HG02798 (cell line): ENCODE measurements at regions not wholly inside any gene's neighbourhood (a gene's known extent, or its start where the extent isn't known, plus 50 kb on each side); places are given as distances from the start of the nearest gene placed in this dataset.

ENCODE experiments used
- ATAC-seq: cut with Tn5 transposase; IDR thresholded peaks from one replicate; pipeline ENCODE4 v1.9.1; 2021; ENCODE audit warnings: mild to moderate bottlenecking; ENCODE audit not compliant: unreplicated experiment, poor library complexity

DNA sequence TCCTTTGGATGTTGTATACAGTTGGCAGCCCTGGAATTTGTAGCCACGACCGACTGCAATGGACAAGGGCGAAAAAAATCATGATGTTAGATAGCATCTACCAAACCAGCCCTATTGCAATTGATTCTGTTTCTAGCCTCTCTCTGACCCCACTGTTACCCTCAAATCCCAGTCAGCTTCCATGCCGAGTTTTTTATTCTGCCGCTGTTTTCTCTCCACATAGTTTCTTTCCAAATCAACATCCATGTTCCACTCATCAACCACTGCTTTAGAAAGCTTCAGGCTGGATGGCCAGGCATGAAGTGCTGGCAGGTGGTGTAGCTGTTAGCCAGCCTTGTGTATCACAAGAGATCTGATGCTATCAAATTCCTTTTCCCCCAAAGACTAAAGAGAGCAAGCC, 272.8 kb downstream of the FIGN start:
- ATAC-seq, result no peak

DNA sequence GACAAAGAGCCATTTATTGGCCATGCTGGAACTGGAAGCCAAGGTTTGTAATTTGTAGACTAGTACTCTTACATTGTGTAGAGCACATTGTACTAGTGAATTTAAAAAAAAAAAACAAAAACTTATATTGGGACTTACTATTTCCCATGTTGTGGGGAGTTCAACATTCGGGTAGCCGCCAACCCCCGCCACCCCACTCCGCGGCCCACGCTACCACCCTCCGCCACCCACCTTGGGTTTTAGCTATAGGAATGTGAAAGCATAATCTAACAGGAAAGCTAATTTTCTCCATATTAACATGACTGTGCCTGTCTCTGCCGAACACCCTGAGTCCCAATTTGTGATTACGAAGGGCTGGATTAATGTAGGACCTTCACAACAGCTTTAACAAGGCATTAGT, 275.8 kb downstream of the FIGN start:
- ATAC-seq, result no peak

DNA sequence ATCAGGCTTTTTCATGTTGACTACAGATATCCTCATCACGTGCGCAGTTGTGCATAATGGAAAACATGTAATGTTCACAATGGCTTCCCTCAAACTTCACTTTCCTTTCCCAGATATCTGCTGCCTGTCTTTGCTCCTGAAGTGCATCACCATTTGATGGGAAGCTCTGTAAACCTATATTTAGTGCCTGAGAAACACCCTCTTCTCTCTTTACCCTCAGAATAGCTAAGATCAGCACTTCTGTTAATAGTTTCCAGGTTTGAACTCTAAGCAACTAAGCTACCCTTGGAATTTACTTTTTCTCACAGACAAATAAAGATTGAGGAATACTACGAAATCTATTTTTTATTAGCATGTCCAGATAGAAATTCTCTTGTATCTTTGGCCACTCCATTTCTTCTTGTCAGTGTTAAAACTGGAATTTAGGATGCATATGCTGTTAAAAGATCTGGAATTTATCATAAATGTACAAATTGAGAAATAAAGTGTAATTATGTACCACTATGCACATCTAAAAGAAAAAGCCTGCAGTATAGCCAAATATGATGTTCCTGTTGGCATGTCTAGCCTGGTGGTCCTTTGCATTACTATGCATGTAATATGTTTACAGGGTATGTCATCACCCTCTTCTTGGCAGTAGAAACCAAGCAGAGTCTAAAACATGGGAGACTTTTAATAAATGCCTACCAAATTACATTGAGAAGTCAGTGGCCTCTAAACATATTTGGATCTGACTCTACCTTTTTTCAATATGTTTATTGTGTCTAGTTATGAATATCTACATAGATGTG, 278.7 kb downstream of the FIGN start:
- ATAC-seq, result no peak

DNA sequence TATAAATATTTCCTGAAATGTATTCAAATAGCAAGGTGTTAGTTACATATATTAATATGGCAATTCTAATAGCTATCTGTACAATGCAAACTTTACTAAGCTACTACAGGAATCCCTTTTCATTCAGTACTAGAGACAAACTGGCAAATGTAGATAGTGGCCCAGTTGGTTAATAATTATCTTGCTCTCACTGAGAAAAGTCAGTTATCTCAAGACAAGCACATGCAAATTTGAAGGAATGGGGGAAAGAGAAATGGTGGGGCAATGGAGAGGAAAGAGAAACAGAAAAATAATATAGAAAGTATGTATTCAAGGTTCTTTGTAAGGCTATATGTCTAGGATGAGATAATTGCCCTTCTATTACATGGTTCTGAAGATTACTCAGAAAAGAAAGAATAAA, 280.0 kb downstream of the FIGN start:
- ATAC-seq, result peak; percentile 85

DNA sequence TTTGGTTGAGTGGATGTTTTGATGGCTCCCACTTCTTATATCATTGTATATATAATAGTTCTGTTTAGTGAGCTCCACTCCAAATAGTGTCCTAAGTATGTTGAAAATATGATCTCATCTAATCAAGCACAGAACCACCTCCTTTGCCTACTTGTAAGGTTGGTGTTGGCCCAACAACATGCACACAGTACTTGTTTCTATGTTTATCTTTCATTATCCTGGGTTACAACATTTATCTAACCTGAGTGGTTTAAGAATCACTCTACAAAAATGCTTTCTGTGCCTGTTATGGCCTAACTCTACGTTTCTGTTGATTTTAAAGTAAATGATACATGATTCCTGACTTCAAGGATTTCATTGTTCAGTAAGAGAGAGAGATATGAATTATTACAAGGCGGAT, 281.9 kb downstream of the FIGN start:
- no peak for ATAC-seq

DNA sequence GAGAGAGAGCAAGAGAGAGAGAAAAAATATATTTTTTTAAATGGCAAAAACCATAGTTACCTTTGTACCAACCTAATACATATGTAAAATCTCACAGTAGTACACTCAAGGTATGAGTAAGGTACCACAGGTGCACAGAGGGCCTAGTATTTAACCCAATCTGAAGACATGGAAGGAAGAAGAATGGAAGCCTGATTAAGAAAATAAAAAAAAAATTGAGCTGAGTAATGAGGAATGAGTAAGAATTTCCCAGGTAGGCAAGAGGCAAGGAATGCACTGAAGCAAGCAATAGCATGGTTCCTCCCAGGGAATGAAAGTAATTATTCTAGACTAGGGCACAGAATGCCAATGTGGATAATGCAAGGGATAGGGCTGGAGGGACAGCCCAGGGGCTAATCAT, 294.2 kb downstream of the FIGN start:
- no peak for ATAC-seq

DNA sequence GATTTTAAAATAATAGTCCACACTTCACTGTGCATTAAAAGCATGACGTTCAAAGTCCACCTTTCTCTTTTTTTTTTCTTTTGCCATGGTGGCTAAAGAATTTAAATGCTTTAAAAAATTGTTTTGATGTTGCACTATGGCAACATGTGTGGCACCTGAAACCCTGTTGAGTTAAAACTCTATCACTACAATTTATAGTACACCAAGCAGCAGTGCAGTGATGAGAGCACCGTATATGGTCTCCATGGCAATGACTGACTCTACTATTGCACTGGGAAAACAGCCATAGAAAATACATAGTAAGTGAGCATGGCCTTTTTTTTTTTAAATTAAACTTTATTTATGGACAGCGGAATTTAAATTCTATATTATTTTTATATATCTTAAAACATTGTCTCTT, 298.8 kb downstream of the FIGN start:
- ATAC-seq, result no peak

DNA sequence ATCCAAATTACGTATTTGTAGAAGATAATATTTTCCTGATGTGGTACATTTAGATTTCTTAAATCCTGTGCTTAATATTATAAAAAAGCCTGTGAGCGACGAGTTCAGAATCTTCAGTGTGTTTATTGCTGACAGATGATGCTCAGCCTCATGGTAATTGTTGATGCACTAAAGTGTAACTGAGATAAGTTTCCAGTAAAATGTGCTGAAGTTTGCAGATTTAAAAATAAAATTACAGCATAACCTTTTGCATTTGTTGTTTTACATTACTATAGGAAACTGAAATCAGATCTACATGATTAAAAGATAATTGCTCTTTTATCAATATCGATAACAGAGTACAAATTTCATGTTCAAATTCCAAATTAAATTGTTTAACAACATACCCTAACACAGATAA, 307.6 kb downstream of the FIGN start:
- no peak for ATAC-seq

DNA sequence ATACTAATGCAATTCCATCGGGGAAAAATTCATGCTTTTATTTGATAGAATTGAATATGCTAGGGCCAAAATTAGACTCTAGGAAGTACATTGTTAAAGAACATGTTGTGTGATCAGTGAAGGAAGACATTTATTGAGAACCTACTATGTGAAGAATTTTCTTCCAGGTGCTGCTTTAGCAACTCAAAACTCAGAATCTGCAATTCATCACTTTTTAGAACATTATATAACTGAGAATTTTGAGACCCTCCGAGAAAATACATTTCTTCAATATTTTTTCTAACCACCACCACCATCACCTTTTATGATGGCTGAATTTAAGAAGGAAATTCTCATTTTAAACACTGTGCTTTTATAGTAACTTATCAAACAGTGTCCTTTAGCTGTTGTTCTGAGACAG, 315.2 kb downstream of the FIGN start:
- ATAC-seq, result no peak

DNA sequence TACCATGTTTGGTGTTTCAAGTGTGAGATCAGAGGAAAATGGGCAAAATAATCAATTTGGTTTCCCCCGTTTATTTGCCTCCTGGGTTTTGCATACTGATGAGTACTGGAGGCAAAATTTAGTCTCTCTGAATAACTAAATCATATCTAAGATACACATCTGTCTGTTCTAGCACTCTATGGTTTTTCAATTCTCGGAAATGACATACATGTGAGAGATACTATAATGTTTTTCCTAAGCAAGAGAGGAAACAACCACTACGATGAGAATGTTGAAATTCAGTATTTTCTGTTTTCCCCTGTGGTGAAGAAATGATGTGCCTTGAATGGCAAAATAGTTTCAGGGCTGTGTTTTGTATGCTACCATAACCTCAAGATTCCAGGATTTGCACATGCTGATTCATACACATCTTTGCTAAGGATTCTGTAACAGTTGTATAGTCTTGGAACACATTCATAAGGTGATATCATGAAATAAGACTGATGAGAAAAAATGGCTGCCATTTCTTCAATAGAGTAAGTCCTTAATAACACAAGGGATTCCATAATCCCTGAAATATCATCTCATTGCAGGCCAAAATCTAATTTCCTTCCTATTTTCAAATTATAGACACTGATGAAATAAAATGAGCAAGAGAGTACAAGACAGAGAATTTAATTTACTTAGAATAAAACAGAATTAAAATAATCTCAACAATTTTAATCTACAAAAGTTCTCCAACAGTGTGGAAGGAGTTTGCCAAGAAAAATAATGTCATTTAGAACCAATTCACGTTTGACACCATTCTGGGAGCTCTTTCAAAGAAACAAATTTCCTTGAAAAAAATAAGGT, 316.6 kb downstream of the FIGN start:
- no peak for ATAC-seq

DNA sequence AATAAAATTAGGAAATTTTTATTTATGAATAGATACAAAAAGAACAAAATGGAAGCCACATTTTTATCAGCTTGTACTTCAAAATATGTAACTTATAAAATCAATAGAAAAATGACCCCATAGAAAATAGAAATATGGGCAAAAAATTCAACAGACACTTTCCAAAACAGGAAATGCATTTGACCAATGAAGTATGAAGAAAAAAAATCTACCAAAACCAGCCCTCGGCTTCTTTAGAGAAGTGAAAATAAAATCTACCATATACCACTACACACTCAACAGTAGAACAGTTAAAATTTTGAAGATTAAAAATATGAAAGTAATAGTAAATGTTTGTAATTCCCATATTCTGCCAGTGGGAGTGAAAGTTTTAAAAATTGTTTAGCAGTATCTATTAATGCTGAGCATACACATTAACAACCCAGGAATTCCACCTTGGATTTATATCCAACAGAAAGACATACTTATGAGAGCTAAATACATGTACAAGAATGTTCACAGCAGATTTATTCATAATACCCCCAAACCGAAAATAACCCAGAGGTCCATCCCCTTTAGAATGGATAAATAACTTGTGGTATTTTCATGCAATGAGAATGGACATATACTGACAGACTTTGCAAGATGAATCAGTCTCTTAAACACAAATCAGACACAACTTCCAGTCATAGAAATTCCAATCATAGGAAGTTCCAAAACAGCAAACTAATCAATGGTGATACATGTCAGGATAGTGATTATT, 318.0 kb downstream of the FIGN start:
- ATAC-seq, result peak; percentile 78

DNA sequence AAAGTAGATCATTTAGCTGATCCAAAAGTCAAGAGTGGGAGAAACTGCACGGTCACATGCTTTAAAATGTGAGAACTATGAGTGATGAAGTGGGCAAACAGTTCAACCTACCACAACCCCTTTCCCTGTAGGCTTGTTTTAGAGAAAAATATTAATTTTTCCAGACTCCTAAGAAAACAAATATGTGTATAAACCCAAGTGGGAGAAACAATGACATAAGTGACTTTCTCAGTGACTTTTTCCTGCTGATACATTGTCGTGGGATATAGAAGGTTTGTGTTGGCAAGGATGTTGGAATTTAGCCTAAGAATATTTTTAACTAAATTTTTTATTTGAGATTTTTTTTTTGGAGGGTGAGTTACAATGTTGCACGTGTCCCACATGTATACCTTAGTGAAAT, 321.7 kb downstream of the FIGN start:
- ATAC-seq, result no peak

DNA sequence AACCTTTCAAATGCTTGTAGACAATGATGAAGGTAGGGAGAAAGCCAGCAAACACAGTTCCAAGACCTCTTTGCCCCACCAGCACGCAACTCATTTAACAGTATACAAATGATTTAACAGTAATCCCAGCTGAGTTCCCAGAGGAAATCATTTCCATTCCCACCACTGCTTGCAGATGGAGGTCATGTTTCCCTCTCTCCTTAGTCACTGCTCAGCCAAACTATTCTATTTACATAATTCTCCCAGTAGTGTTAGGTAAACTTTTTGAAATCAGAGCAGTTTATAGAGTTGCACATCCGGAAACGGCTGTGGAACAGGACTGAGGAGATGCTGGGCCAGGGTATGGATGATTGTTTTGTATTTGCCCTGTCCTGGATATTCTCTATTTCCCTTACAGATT, 328.5 kb downstream of the FIGN start:
- ATAC-seq, result no peak

DNA sequence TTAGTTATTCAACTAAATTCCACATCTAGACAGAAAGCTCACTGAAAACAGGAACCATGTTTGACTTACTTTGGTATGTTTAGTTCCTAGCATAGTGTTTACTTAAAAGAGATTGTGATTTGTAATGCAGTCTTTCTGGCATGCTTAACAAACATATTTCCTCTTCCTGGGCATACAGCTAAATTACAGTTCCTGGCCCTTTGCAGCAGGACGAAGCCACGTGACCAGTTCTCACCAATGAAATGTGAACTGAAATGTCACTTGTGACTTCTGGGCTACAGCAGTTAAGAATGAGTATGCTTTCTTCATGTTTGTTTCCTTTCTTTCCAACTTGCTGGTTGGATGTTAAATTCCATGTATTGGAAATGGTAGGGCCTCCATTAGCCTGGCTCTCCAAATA, 330.5 kb downstream of the FIGN start:
- ATAC-seq, result no peak

DNA sequence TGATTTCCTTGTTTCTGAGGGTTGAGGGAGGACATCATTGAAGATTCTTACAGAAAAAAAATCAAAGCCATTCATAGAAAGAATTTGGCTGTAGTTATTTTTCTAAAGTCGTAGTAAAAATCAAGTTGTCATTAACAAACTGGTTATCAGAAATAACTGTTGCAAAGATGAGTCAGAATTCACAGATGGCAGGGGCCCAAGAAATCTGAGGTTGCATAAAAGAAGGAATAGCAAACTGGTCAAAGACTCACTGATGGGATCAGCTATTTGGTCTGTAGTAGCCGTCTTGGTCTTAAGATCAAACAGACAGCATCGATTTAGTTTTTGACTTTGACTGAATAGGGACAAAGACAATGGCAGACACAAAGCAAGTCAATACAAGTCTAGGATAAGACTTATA, 334.3 kb downstream of the FIGN start:
- no peak for ATAC-seq

DNA sequence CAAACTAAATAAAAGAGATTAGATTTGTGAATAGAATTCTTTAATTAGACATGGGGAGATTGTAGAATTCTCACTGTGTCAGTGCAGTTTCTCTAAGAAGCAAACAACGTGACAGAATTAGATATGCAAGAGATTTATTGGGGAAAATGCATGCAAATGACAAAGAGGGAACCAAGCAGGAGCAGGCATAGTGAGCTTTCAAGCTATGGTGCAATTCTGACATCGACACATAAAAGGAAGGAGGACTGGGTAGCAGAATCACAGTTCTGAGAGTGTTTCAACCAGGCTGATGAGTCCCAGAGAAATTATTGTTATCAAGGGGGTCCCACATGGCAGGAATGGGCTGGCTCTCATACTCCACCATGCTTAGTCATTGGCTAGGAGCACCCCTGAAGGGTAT, 338.4 kb downstream of the FIGN start:
- no peak for ATAC-seq

DNA sequence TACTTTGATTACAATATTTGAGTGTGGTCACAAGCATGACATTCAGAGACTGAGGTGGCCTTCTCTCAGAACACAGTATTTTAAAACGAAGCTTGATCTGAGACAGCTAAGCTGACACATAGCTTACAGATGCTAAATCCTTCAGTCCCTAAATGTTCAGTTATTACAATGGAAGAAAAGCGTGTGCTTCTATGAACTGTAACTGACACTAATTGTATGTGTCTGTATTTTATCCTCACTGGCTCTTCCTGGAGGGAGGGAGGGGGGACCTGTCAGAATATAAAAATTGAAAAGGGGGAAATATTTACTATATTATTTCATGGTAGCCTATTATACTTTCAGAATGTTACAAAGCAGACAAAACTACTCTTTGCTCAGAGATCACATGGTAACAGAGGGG, 340.2 kb downstream of the FIGN start:
- no peak for ATAC-seq

DNA sequence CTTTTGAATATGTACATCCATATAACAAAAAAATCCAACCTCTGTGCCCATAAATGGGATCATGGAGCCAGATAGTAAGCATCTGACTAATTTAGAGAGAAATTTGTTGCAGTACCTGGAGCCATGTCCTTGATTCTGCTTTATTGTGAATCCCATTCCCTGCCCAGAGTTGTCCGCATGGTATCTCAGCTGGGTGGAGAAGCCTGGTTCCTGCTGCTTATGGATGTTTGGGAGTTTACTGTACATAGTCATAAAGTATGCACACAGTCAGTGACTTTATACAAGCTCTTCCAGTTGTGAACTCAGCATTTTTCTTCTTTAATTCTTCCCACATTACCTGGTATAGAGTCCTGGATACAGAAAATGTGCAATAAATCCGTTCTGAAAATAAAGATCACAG, 346.0 kb downstream of the FIGN start:
- no peak for ATAC-seq

DNA sequence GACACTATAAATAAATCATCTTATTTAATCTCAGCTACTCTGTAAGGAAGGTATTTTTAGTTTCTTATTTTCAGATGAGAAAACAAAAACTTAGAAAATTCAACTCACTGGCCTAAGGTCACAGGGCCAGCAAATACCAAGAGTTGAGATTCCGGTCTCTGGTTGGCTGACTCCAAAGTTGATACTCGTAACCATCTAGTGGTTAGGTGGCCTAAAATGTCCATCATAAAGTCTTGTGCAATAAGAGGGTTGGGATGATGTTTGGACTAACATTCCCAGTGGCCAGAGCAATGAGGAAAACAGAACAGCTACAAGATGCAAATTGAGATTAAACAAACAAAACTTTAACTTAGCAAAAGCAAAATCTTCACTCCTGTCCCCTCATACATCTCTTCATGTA, 360.3 kb downstream of the FIGN start:
- ATAC-seq, result no peak

DNA sequence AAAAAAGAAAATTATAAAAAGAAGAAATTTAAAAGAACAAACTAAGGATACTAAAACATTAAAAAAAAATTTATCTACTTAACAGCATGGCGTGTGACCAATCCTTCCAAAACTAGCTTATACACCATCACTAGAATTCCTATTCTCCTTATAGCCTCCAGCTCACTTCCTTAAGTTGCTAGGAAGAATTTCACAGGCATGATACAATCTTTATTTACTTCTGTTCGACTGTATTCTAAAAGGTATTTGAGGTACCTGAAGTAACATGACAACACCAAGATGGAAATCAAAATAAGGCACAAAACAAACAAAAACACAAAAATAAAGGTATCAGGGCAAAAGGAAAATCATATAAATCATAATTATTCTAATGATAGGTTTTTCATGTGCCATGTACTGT, 360.7 kb downstream of the FIGN start:
- ATAC-seq, result no peak

DNA sequence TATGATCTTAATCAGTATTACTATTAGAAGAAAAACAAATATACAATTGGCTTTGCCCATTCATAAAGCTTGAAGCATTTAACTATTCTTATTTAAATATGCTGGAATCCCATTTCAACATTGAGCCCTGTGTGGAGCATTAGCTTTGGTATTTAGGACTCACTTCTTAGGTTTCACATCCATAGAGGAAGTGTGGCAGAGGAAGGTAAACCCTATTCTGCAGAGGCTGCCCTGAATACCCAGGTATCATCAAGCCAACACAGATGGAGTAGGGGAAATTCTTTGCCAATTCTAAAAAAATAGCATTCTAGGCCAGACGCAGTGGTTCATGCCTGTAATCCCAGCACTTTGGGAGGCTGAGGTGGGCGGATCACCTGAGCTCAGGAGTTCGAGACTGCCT, 361.5 kb downstream of the FIGN start:
- no peak for ATAC-seq
